ENCODE measurements at regions not wholly inside any gene's neighbourhood (a gene's known extent, or its start where the extent isn't known, plus 50 kb on each side); places are given as distances from the start of the nearest gene placed in this dataset.

DNA sequence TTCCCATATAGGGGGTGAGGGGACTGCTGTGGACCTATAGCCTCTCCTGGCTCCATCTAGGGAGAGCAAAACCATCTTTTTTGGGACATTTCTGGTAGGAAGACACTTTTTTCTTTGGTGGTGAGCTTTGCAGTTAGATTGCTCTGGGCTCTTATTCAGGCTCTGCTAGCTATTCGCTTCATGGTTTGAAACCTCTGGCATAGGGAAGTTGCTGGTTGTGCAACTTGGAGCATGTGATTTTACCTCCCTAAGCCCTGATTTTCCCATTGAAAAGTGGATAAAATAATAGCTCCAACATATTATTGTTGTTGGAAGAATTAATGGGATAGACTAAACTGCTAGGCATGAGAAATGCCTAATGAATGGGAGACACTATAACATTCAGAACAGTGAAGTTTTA is 69.6 kb downstream of the CYP26A1 start:
- POLR2A ChIA-PET = no interaction called here
- TF ChIP-seq ZNF384 (IDR thresholded peaks at IDR 0.05) (no peak), FOXK2 (IDR thresholded peaks at IDR 0.05) (no peak)
- CTCF ChIA-PET = no interaction called here
- DNase-seq (ENCODE audit: extremely low spot score) = no peak

DNA sequence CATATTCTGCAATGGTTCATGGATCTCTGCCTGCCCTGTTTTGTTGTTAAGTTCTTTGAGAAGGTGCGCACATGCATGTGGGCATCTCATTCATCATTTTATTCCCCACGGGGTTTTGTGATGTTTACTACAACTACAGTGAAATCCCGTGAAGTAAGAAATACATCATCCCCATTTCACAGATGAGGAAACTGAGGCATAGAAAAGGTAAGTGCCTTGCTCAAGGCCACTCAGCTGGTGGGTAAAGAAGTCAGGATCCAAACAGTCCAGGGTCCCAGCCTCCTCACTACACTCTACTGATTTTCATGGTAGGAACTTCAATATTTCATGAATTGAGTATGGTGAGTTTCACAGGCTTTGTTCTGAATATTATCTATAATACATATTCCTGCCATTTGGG is 72.6 kb downstream of the CYP26A1 start:
- CTCF ChIA-PET = no interaction called here
- no peak for DNase-seq (ENCODE audit: extremely low spot score)
- TF ChIP-seq LEF1 (IDR thresholded peaks at IDR 0.05; ENCODE audit: borderline replicate concordance) = no peak
- TF ChIP-seq SP1 (IDR thresholded peaks at IDR 0.05) = no peak
- no peak for TF ChIP-seq FOXA1 (IDR thresholded peaks at IDR 0.05)
- no peak for TF ChIP-seq ARNT (IDR thresholded peaks at IDR 0.05)
- no peak for TF ChIP-seq CTBP1 (IDR thresholded peaks at IDR 0.05; ENCODE audit: borderline replicate concordance)
- TF ChIP-seq ZNF384 (IDR thresholded peaks at IDR 0.05) = no peak
- TF ChIP-seq NFRKB (IDR thresholded peaks at IDR 0.05) = no peak
- no peak for TF ChIP-seq TARDBP (IDR thresholded peaks at IDR 0.05)
- no peak for TF ChIP-seq FOXM1 (IDR thresholded peaks at IDR 0.05; ENCODE audit: borderline replicate concordance)
- TF ChIP-seq L3MBTL2 (conservative IDR thresholded peaks at IDR 0.05) = no peak
- no peak for TF ChIP-seq SUZ12 (IDR thresholded peaks at IDR 0.05)
- no peak for TF ChIP-seq FOXK2 (IDR thresholded peaks at IDR 0.05)
- no peak for TF ChIP-seq HDGF (IDR thresholded peaks at IDR 0.05; ENCODE audit: borderline replicate concordance)
- TF ChIP-seq, protein P1, sequence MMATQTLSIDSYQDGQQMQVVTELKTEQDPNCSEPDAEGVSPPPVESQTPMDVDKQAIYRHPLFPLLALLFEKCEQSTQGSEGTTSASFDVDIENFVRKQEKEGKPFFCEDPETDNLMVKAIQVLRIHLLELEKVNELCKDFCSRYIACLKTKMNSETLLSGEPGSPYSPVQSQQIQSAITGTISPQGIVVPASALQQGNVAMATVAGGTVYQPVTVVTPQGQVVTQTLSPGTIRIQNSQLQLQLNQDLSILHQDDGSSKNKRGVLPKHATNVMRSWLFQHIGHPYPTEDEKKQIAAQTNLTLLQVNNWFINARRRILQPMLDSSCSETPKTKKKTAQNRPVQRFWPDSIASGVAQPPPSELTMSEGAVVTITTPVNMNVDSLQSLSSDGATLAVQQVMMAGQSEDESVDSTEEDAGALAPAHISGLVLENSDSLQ (IDR thresholded peaks at IDR 0.05) = no peak
- TF ChIP-seq BHLHE40 (IDR thresholded peaks at IDR 0.05; ENCODE audit: borderline replicate concordance) = no peak
- TF ChIP-seq ELF4 (IDR thresholded peaks at IDR 0.05) = no peak
- POLR2A ChIA-PET = no interaction called here

DNA sequence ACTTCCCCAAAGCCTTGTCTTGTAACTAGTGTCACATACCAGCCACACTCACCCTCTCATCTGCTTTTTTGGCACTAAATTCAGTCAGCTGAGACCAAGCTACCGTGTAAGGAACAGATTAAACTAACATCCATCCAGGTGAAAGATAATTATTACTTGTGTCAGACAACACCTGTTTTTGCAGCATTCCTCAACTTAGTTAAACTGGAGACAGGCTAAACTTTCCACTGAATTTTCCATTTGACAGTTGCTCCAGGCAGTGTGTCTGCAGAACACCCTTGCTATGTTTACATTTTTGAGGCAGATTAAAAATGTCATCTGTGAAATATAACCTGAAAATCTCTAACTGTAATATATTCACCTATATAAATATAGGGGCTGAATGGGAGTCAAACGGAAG is 73.6 kb downstream of the CYP26A1 start:
- ChIA-PET POLR2A (no interaction called here), CTCF (no interaction called here)
- DNase-seq (ENCODE audit: extremely low spot score) = no peak
- no peak for TF ChIP-seq FOXK2 (IDR thresholded peaks at IDR 0.05)
- no peak for TF ChIP-seq NFRKB (IDR thresholded peaks at IDR 0.05)
- TF ChIP-seq TARDBP (IDR thresholded peaks at IDR 0.05) = no peak
- TF ChIP-seq LEF1 (IDR thresholded peaks at IDR 0.05; ENCODE audit: borderline replicate concordance) = no peak
- TF ChIP-seq ZNF384 (IDR thresholded peaks at IDR 0.05) = no peak
- TF ChIP-seq FOXA1 (IDR thresholded peaks at IDR 0.05) = no peak
- TF ChIP-seq, protein P1 (IDR thresholded peaks at IDR 0.05) = no peak
- TF ChIP-seq L3MBTL2 (conservative IDR thresholded peaks at IDR 0.05) = no peak
- no peak for TF ChIP-seq HDGF (IDR thresholded peaks at IDR 0.05; ENCODE audit: borderline replicate concordance)
- TF ChIP-seq CTBP1 (IDR thresholded peaks at IDR 0.05; ENCODE audit: borderline replicate concordance) = no peak
- TF ChIP-seq ARNT (IDR thresholded peaks at IDR 0.05) = no peak
- TF ChIP-seq ELF4 (IDR thresholded peaks at IDR 0.05) = no peak
- no peak for TF ChIP-seq FOXM1 (IDR thresholded peaks at IDR 0.05; ENCODE audit: borderline replicate concordance)
- no peak for TF ChIP-seq SP1 (IDR thresholded peaks at IDR 0.05)
- TF ChIP-seq BHLHE40 (IDR thresholded peaks at IDR 0.05; ENCODE audit: borderline replicate concordance) = no peak
- no peak for TF ChIP-seq SUZ12 (IDR thresholded peaks at IDR 0.05)

DNA sequence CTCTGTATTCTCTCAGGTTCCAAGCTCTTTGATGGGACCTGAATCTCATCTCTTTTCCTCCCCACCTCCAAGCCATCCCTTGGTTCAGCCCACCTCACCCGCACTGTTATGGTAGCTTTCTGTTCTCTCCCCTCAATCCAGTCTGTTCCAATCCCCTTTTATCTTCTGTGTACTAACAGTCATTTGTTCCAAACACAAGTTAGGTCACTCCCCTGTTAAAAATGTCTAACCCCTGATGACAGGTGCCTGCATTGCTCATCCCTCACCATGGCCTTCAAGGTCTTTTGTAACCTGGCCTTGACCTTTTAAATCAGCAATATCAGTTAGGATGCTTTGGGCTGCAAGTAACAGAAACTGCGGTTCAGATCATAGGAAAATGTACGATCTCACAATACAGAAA is 74.8 kb downstream of the CYP26A1 start:
- TF ChIP-seq L3MBTL2 (conservative IDR thresholded peaks at IDR 0.05) = no peak
- no peak for TF ChIP-seq BHLHE40 (IDR thresholded peaks at IDR 0.05; ENCODE audit: borderline replicate concordance)
- TF ChIP-seq TARDBP (IDR thresholded peaks at IDR 0.05) = no peak
- no peak for TF ChIP-seq HDGF (IDR thresholded peaks at IDR 0.05; ENCODE audit: borderline replicate concordance)
- TF ChIP-seq CTBP1 (IDR thresholded peaks at IDR 0.05; ENCODE audit: borderline replicate concordance) = no peak
- TF ChIP-seq, protein P1 (IDR thresholded peaks at IDR 0.05) = no peak
- TF ChIP-seq FOXA1 (IDR thresholded peaks at IDR 0.05) = no peak
- no peak for TF ChIP-seq ZNF384 (IDR thresholded peaks at IDR 0.05)
- no peak for TF ChIP-seq ELF4 (IDR thresholded peaks at IDR 0.05)
- TF ChIP-seq ARNT (IDR thresholded peaks at IDR 0.05) = no peak
- no peak for TF ChIP-seq SUZ12 (IDR thresholded peaks at IDR 0.05)
- TF ChIP-seq FOXM1 (IDR thresholded peaks at IDR 0.05; ENCODE audit: borderline replicate concordance) = no peak
- TF ChIP-seq LEF1 (IDR thresholded peaks at IDR 0.05; ENCODE audit: borderline replicate concordance) = no peak
- TF ChIP-seq FOXK2 (IDR thresholded peaks at IDR 0.05) = no peak
- no peak for TF ChIP-seq SP1 (IDR thresholded peaks at IDR 0.05)
- TF ChIP-seq NFRKB (IDR thresholded peaks at IDR 0.05) = no peak
- CTCF ChIA-PET = no interaction called here
- no peak for DNase-seq (ENCODE audit: extremely low spot score)
- POLR2A ChIA-PET = no interaction called here

DNA sequence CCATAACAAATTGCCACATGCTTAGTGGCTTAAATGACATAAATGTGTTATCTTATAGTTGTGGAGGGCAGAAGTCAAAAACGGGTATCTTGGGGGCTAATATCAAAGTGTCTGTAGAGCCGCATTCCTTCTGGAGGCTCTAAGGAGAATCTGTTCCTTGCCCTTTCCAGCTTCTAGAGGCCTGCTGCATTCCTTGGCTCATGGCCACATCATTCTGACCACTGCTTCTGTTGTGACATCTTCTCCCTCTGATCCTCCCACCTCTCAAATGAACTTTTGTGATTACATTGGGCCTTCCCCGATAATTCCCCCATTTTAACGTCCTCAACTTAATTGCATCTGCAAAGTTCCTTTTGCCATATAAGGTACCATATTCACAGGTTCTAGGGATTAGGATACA is 76.1 kb downstream of the CYP26A1 start:
- ChIA-PET CTCF (no interaction called here), POLR2A (no interaction called here)
- no peak for DNase-seq (ENCODE audit: extremely low spot score)
- no peak for TF ChIP-seq ARNT (IDR thresholded peaks at IDR 0.05)
- TF ChIP-seq, protein P1 (IDR thresholded peaks at IDR 0.05) = no peak
- no peak for TF ChIP-seq NFRKB (IDR thresholded peaks at IDR 0.05)
- TF ChIP-seq ELF4 (IDR thresholded peaks at IDR 0.05) = no peak
- no peak for TF ChIP-seq BHLHE40 (IDR thresholded peaks at IDR 0.05; ENCODE audit: borderline replicate concordance)
- TF ChIP-seq SP1 (IDR thresholded peaks at IDR 0.05) = no peak
- no peak for TF ChIP-seq L3MBTL2 (conservative IDR thresholded peaks at IDR 0.05)
- no peak for TF ChIP-seq SUZ12 (IDR thresholded peaks at IDR 0.05)
- no peak for TF ChIP-seq CTBP1 (IDR thresholded peaks at IDR 0.05; ENCODE audit: borderline replicate concordance)
- no peak for TF ChIP-seq HDGF (IDR thresholded peaks at IDR 0.05; ENCODE audit: borderline replicate concordance)
- TF ChIP-seq FOXA1 (IDR thresholded peaks at IDR 0.05) = no peak
- TF ChIP-seq FOXK2 (IDR thresholded peaks at IDR 0.05) = no peak
- TF ChIP-seq LEF1 (IDR thresholded peaks at IDR 0.05; ENCODE audit: borderline replicate concordance) = no peak

DNA sequence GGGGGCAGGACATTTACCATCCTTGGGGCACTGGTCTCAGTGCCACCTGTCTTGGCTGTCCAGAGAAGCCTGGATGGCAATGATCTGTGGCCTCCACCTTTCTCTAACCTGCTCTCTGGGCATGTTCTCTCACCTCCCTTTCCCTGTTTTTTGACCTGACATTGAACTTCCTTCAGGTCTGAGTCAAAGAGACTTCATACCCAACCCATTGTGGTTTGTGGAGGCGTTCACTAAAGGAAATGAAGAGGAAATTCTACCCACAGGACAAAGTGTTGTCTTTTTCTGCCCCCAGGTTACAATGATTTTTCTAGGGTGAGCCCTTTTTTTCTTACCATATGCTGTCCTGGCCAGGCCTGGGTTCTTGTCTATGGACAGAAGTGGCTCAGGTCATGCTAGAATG is 76.6 kb downstream of the CYP26A1 start:
- TF ChIP-seq ELF4 (IDR thresholded peaks at IDR 0.05) (no peak), FOXA1 (IDR thresholded peaks at IDR 0.05) (no peak), LEF1 (IDR thresholded peaks at IDR 0.05; ENCODE audit: borderline replicate concordance) (no peak), L3MBTL2 (conservative IDR thresholded peaks at IDR 0.05) (no peak), SP1 (IDR thresholded peaks at IDR 0.05) (no peak), FOXM1 (IDR thresholded peaks at IDR 0.05; ENCODE audit: borderline replicate concordance) (no peak), TARDBP (IDR thresholded peaks at IDR 0.05) (no peak), BHLHE40 (IDR thresholded peaks at IDR 0.05; ENCODE audit: borderline replicate concordance) (no peak), SUZ12 (IDR thresholded peaks at IDR 0.05) (no peak), ARNT (IDR thresholded peaks at IDR 0.05) (no peak), CTBP1 (IDR thresholded peaks at IDR 0.05; ENCODE audit: borderline replicate concordance) (no peak), HDGF (IDR thresholded peaks at IDR 0.05; ENCODE audit: borderline replicate concordance) (no peak), NFRKB (IDR thresholded peaks at IDR 0.05) (no peak), ZNF384 (IDR thresholded peaks at IDR 0.05) (no peak), FOXK2 (IDR thresholded peaks at IDR 0.05) (no peak)
- TF ChIP-seq, protein P1 (IDR thresholded peaks at IDR 0.05) = no peak
- no peak for DNase-seq (ENCODE audit: extremely low spot score)
- ChIA-PET CTCF (no interaction called here), POLR2A (no interaction called here)
